AG10803 (cell line): ENCODE measurements at regions not wholly inside any gene's neighbourhood (a gene's known extent, or its start where the extent isn't known, plus 50 kb on each side); places are given as distances from the start of the nearest gene placed in this dataset.
A peak's percentile ranks its signal among the peaks of the same experiment; 100 is the strongest.

Source experiments
- DNase-seq: peaks from one replicate; pipeline ENCODE4 v3.0.0; 2010; ENCODE audit warnings: low read depth
- H3K4me3 ChIP-seq: 2 replicates; pipeline ENCODE4 v1.5.1; 2011; ENCODE audit warnings: mild to moderate bottlenecking, low read length, control low read depth
- CTCF ChIP-seq: conservative IDR thresholded peaks from 2 replicates; pipeline ENCODE4 v1.5.1; 2011; ENCODE audit warnings: mild to moderate bottlenecking, low read length, control low read depth, inconsistent platforms

GRCh38 chr17:14015271-14015670, 54.0 kb upstream of the COX10 start:
- DNase-seq = no peak
- no peak for TF ChIP-seq CTCF
- H3K4me3 ChIP-seq = no peak overlapping the region

GRCh38 chr17:14016858-14017257, 52.4 kb upstream of the COX10 start:
- no peak for DNase-seq
- no peak overlapping the region for H3K4me3 ChIP-seq
- no peak for TF ChIP-seq CTCF

GRCh38 chr17:14019186-14019956, 49.9 kb upstream of the COX10 start:
- no peak for TF ChIP-seq CTCF
- H3K4me3 ChIP-seq = no peak overlapping the region
- DNase-seq = peak; percentile 11
